ENCODE measurements at regions not wholly inside any gene's neighbourhood (a gene's known extent, or its start where the extent isn't known, plus 50 kb on each side); places are given as distances from the start of the nearest gene placed in this dataset.

GRCh38 chr4:3352941-3353594, 60.2 kb downstream of the RGS12 start:
- intact Hi-C loops (cut with DNase I), result no loop called here
- Histone ChIP-seq H3K27ac (peak overlapping the region; percentile 64 to 95 (median 92)), H3K36me3 (no peaks in the 10 kb centered on the region), H3K9me3 (no peaks in the 10 kb centered on the region), H3K4me3 (no peak overlapping the region), H3K27me3 (no peaks in the 10 kb centered on the region), H3K4me1 (peaks cover 0 to 40% (median 8%) of the 10 kb centered on the region in 4 donors)
- TF ChIP-seq CTCF (IDR thresholded peaks at IDR 0.05) (no peak), POLR2A (IDR thresholded peaks at IDR 0.05) (no peak)
- DNase-seq (no peak), ATAC-seq (no peak)
- WGBS (ENCODE audit: insufficient coverage, low coverage, low lambda C conversion rate, missing lambda C conversion rate), result over 99% methylated on average over 13 of the region's 14 CpGs

- 38% methylated on average over 1 of the region's 4 CpGs for WGBS (ENCODE audit: insufficient coverage, low coverage, low lambda C conversion rate, missing lambda C conversion rate)
- Histone ChIP-seq H3K27me3 (no peaks in the 10 kb centered on the region), H3K4me1 (peaks cover 0 to 45% (median 10%) of the 10 kb centered on the region in 4 donors), H3K4me3 (no peak overlapping the region), H3K36me3 (no peaks in the 10 kb centered on the region), H3K27ac (peak overlapping the region; percentile 64 to 95 (median 92)), H3K9me3 (no peaks in the 10 kb centered on the region)
- TF ChIP-seq CTCF (IDR thresholded peaks at IDR 0.05) (no peak), POLR2A (IDR thresholded peaks at IDR 0.05) (no peak)
- DNase-seq (no peak), ATAC-seq (peak; percentile 33 to 66 (median 62))
- intact Hi-C loops (cut with DNase I), result no loop called here
These were observed 61.1 kb downstream of the RGS12 start for GRCh38 chr4:3353752-3354454.

GRCh38 chr4:3354455-3354811, 61.6 kb downstream of the RGS12 start:
- Histone ChIP-seq H3K4me3 (no peak overlapping the region), H3K27me3 (no peaks in the 10 kb centered on the region), H3K9me3 (no peaks in the 10 kb centered on the region), H3K4me1 (peaks cover 0 to 45% (median 10%) of the 10 kb centered on the region in 4 donors), H3K27ac (peak overlapping the region; percentile 64 to 95 (median 92)), H3K36me3 (no peaks in the 10 kb centered on the region)
- 26% methylated on average over 4 of the region's 4 CpGs for WGBS (ENCODE audit: insufficient coverage, low coverage, low lambda C conversion rate, missing lambda C conversion rate)
- TF ChIP-seq CTCF (IDR thresholded peaks at IDR 0.05) (no peak), POLR2A (IDR thresholded peaks at IDR 0.05) (peak; percentile 76)
- DNase-seq (peak in 1 of 3 donors; percentile 73), ATAC-seq (peak; percentile 86 to 95 (median 90))
- intact Hi-C loops (cut with DNase I), result no loop called here

- Histone ChIP-seq H3K36me3 (no peaks in the 10 kb centered on the region), H3K27ac (peak overlapping the region; percentile 64 to 95 (median 92)), H3K27me3 (no peaks in the 10 kb centered on the region), H3K4me1 (peaks cover 0 to 45% (median 10%) of the 10 kb centered on the region in 4 donors), H3K9me3 (no peaks in the 10 kb centered on the region), H3K4me3 (no peak overlapping the region)
- DNase-seq (no peak), ATAC-seq (peak in 3 of 4 donors; percentile 8 to 47 (median 24))
- TF ChIP-seq CTCF (IDR thresholded peaks at IDR 0.05) (no peak), POLR2A (IDR thresholded peaks at IDR 0.05) (no peak)
- 32% methylated on average over 8 of the region's 8 CpGs for WGBS (ENCODE audit: insufficient coverage, low coverage, low lambda C conversion rate, missing lambda C conversion rate)
- intact Hi-C loops (cut with DNase I), result no loop called here
These were observed 62.5 kb downstream of the RGS12 start for GRCh38 chr4:3355266-3355748.

Measured in right lobe of liver (tissue), 6 donors.